ENCODE measurements at regions not wholly inside any gene's neighbourhood (a gene's known extent, or its start where the extent isn't known, plus 50 kb on each side); places are given as distances from the start of the nearest gene placed in this dataset.

DNA sequence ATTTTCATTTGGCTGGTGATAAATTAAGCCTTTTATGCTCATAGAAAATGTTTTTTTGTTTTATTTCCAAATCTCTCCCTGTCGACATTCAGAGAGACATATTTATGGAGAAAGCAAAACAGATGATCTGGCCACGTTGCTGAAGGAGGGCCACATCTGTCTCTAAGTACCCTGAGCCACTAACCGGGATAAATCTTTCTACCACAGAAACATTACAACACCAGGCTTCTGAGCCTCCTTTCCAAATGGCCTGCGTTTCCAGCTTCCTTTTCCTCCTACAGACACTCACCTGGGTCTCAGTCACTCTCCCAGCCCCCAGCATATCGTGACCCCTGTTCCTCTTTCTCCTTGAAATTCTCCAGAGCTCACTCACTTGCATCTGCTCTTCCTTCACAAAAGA, 161.0 kb downstream of the ARRDC4 start:
- TF ChIP-seq CTCF (conservative IDR thresholded peaks at IDR 0.05) (no peak), EZH2 (IDR thresholded peaks at IDR 0.05; ENCODE audit: low read depth) (no peak)
